ENCODE measurements at regions not wholly inside any gene's neighbourhood (a gene's known extent, or its start where the extent isn't known, plus 50 kb on each side); places are given as distances from the start of the nearest gene placed in this dataset.

- Histone ChIP-seq H3K4me3 (ENCODE audit: low read depth, low read length) (no peak overlapping the region), H3K36me3 (ENCODE audit: control insufficient read depth in 2 of 2, insufficient read depth in 1 of 2, low read length in 2 of 2) (no peaks in the 10 kb centered on the region), H3K4me1 (ENCODE audit: control insufficient read depth, insufficient read depth, low read length) (no peaks in the 10 kb centered on the region), H3K9me3 (ENCODE audit: control insufficient read depth, insufficient read depth, low read depth, low read length) (no peaks in the 10 kb centered on the region), H3K27ac (ENCODE audit: extremely low read depth, low read depth, low read length) (no peak overlapping the region)
- CTCF ChIA-PET, result no interaction called here
- TF ChIP-seq ZNF280C (tag by site-specific recombination; IDR thresholded peaks at IDR 0.05), result no peak
- no peak for TF ChIP-seq SCRT1 (tag by site-specific recombination; IDR thresholded peaks at IDR 0.05; ENCODE audit: borderline replicate concordance)
- no peak for TF ChIP-seq ZNF530 (tag by site-specific recombination; IDR thresholded peaks at IDR 0.05; ENCODE audit: low read depth)
- no peak for TF ChIP-seq INSM2 (tag by site-specific recombination; IDR thresholded peaks at IDR 0.05)
- no peak for TF ChIP-seq REPIN1 (tag by site-specific recombination; IDR thresholded peaks at IDR 0.05; ENCODE audit: low read depth)
- TF ChIP-seq ZNF518A (tag by site-specific recombination; conservative IDR thresholded peaks at IDR 0.05; ENCODE audit: low read depth), result no peak
- POLR2A ChIA-PET, result no interaction called here
These were observed 272.6 kb downstream of the TRIML1 start for GRCh38 chr4:188411805-188412204.

GRCh38 chr4:188412499-188412898, 273.3 kb downstream of the TRIML1 start:
- H3K27ac ChIP-seq (ENCODE audit: extremely low read depth, low read depth, low read length), result no peak overlapping the region
- POLR2A ChIA-PET, result no interaction called here
- no peaks in the 10 kb centered on the region for H3K9me3 ChIP-seq (ENCODE audit: control insufficient read depth, insufficient read depth, low read depth, low read length)
- H3K4me3 ChIP-seq (ENCODE audit: low read depth, low read length), result no peak overlapping the region
- no peaks in the 10 kb centered on the region for H3K4me1 ChIP-seq (ENCODE audit: control insufficient read depth, insufficient read depth, low read length)
- CTCF ChIA-PET, result no interaction called here
- TF ChIP-seq PRDM10 (tag by site-specific recombination; IDR thresholded peaks at IDR 0.05) (no peak), ZNF777 (tag by site-specific recombination; IDR thresholded peaks at IDR 0.05; ENCODE audit: borderline replicate concordance) (no peak), ZNF658 (tag by site-specific recombination; IDR thresholded peaks at IDR 0.05) (no peak), ZNF747 (tag by site-specific recombination; IDR thresholded peaks at IDR 0.05) (no peak), ZNF518A (tag by site-specific recombination; conservative IDR thresholded peaks at IDR 0.05; ENCODE audit: low read depth) (no peak), ZNF664 (tag by site-specific recombination; IDR thresholded peaks at IDR 0.05) (no peak), SCRT1 (tag by site-specific recombination; IDR thresholded peaks at IDR 0.05; ENCODE audit: borderline replicate concordance) (no peak), ZNF600 (tag by site-specific recombination; IDR thresholded peaks at IDR 0.05) (no peak), YY1 (tag by site-specific recombination; IDR thresholded peaks at IDR 0.05) (no peak)
- no peaks in the 10 kb centered on the region for H3K36me3 ChIP-seq (ENCODE audit: control insufficient read depth in 2 of 2, insufficient read depth in 1 of 2, low read length in 2 of 2)
